Coronary artery (tissue), 2 donors: ENCODE measurements at regions not wholly inside any gene's neighbourhood (a gene's known extent, or its start where the extent isn't known, plus 50 kb on each side); places are given as distances from the start of the nearest gene placed in this dataset.
"Not testable (repeated sequence)": the region's sequence is repeated elsewhere in the genome, so short reads cannot be mapped to it uniquely, and the experiment has no call there.

ENCODE experiments used
- DNase-seq: peaks from one replicate; pipeline ENCODE4 v3.0.0-alpha.2; 2017; ENCODE audit warnings: low spot score
- H3K27ac ChIP-seq, 2 donors: fragments of 200-600 bp; sonication (generic); one replicate each; pipeline ENCODE4 v1.5.1; 2016 to 2019
- H3K4me3 ChIP-seq: fragments of 200-600 bp; sonication (generic); 2 replicates; pipeline ENCODE4 v1.5.1; 2016; ENCODE audit warnings: mild to moderate bottlenecking, moderate library complexity
- CTCF ChIP-seq: fragments of 200-600 bp; sonication (generic); IDR thresholded peaks from one replicate; pipeline ENCODE4 v1.5.1; 2019; ENCODE audit warnings: antibody characterized with exemption

- no peak overlapping the region for H3K4me3 ChIP-seq
- no peak for DNase-seq
- H3K27ac ChIP-seq = no peak overlapping the region
- TF ChIP-seq CTCF = no peak
These were observed 265.0 kb downstream of the ZPLD1 start for GRCh38 chr3:102699819-102700140.

- H3K27ac ChIP-seq = no peak overlapping the region
- H3K4me3 ChIP-seq = no peak overlapping the region
- no peak for TF ChIP-seq CTCF
- DNase-seq = no peak
These were observed 278.1 kb downstream of the ZPLD1 start for GRCh38 chr3:102712896-102713295.

GRCh38 chr3:102714567-102714966 is 279.8 kb downstream of the ZPLD1 start:
- no peak for TF ChIP-seq CTCF
- Histone ChIP-seq H3K4me3 (no peak overlapping the region), H3K27ac (no peak overlapping the region)
- no peak for DNase-seq

GRCh38 chr3:102715030-102715697 is 280.3 kb downstream of the ZPLD1 start:
- no peak for TF ChIP-seq CTCF
- DNase-seq = no peak
- Histone ChIP-seq H3K27ac (no peak overlapping the region), H3K4me3 (no peak overlapping the region)

GRCh38 chr3:102718651-102719050 is 283.8 kb downstream of the ZPLD1 start:
- TF ChIP-seq CTCF = no peak
- no peak for DNase-seq

GRCh38 chr3:102722317-102722716 is 287.5 kb downstream of the ZPLD1 start:
- DNase-seq = no peak
- H3K27ac ChIP-seq = no peak overlapping the region
- no peak for TF ChIP-seq CTCF
- H3K4me3 ChIP-seq = no peak overlapping the region

More at GRCh38 chr3:102718651-102719050, 283.8 kb downstream of the ZPLD1 start:
- no peak overlapping the region for H3K27ac ChIP-seq
- no peak overlapping the region for H3K4me3 ChIP-seq

GRCh38 chr3:102727340-102727739 is 292.5 kb downstream of the ZPLD1 start:
- Histone ChIP-seq H3K27ac (no peak overlapping the region), H3K4me3 (no peak overlapping the region)
- no peak for DNase-seq
- TF ChIP-seq CTCF = no peak

- H3K4me3 ChIP-seq, DNase-seq, H3K27ac ChIP-seq: not testable (repeated sequence)
These were observed 297.8 kb downstream of the ZPLD1 start for GRCh38 chr3:102732581-102732980.
